ENCODE measurements at regions not wholly inside any gene's neighbourhood (a gene's known extent, or its start where the extent isn't known, plus 50 kb on each side); places are given as distances from the start of the nearest gene placed in this dataset.
"Not testable (repeated sequence)": the region's sequence is repeated elsewhere in the genome, so short reads cannot be mapped to it uniquely, and the experiment has no call there.

DNA sequence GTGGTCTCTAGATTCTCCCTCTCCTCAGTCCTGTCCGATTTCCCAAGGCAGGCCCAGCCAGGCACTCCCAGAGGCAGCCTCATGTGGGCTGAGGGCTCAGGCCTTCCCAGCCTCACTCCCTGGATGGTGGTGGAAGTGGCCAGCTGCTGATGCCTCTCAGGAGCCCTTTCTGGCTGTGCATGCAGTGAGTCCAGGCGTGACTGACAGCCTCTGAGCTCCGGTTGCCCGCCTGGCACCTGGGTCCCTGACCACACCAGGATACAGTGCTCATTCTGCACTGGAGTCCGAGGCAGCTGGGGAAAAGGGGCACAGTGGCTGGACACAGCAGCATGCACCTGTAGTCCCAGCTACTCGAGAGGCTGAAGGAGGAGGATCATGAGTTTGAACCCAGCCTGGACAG is 132.6 kb downstream of the CUL2 start:
- intact Hi-C loops (cut with DNase I), result no loop called here
- H3K4me1 ChIP-seq, result peaks cover 27 to 31% of the 10 kb centered on the region in 2 donors
- 90% methylated on average over 6 of the region's 6 CpGs for WGBS, 2 donors
- no peaks in the 10 kb centered on the region for H3K36me3 ChIP-seq
- H3K27ac ChIP-seq, result peak overlapping the region in 2 of 3 donors; percentile 92 to 94
- TF ChIP-seq, protein P1, sequence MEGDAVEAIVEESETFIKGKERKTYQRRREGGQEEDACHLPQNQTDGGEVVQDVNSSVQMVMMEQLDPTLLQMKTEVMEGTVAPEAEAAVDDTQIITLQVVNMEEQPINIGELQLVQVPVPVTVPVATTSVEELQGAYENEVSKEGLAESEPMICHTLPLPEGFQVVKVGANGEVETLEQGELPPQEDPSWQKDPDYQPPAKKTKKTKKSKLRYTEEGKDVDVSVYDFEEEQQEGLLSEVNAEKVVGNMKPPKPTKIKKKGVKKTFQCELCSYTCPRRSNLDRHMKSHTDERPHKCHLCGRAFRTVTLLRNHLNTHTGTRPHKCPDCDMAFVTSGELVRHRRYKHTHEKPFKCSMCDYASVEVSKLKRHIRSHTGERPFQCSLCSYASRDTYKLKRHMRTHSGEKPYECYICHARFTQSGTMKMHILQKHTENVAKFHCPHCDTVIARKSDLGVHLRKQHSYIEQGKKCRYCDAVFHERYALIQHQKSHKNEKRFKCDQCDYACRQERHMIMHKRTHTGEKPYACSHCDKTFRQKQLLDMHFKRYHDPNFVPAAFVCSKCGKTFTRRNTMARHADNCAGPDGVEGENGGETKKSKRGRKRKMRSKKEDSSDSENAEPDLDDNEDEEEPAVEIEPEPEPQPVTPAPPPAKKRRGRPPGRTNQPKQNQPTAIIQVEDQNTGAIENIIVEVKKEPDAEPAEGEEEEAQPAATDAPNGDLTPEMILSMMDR (IDR thresholded peaks at IDR 0.05), result no peak
- TF ChIP-seq POLR2A (IDR thresholded peaks at IDR 0.05), result no peak
- DNase-seq, result peak in 1 of 2 donors; percentile 39
- H3K27me3 ChIP-seq, result no peaks in the 10 kb centered on the region
- no peaks in the 10 kb centered on the region for H3K9me3 ChIP-seq
- H3K4me3 ChIP-seq (replicated peaks in 1 of 3), result no peak overlapping the region

DNA sequence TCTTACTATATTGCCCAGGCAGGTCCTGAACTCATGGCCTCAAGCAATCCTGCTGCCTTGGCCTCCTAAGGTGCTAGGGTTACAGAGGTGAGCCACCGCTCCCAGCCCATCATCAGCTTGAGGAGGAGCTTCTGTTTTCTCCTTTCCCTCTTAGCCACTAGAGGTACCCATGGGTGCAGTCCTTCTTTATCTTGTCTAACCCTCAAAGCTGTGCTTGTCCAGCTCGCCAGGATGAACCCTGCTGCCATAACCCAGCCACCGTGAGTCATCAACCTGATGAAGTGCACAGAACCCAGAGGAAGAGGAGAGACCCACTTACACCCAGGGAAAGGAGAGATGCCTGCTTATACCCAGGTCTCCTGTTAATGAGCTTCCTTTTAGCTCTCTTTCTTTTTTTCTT is 133.4 kb downstream of the CUL2 start:
- no peak for DNase-seq
- peaks cover 27 to 31% of the 10 kb centered on the region in 2 donors for H3K4me1 ChIP-seq
- intact Hi-C loops (cut with DNase I), result no loop called here
- no peaks in the 10 kb centered on the region for H3K27me3 ChIP-seq
- no peaks in the 10 kb centered on the region for H3K36me3 ChIP-seq
- H3K4me3 ChIP-seq (replicated peaks in 1 of 3), result no peak overlapping the region
- no peak for TF ChIP-seq POLR2A (IDR thresholded peaks at IDR 0.05)
- TF ChIP-seq, protein P1 (IDR thresholded peaks at IDR 0.05), result no peak
- 95 to 97% methylated on average over 3 of the region's 3 CpGs for WGBS, 2 donors
- H3K9me3 ChIP-seq, result no peaks in the 10 kb centered on the region
- H3K27ac ChIP-seq, result peak overlapping the region in 2 of 3 donors; percentile 92 to 94

DNA sequence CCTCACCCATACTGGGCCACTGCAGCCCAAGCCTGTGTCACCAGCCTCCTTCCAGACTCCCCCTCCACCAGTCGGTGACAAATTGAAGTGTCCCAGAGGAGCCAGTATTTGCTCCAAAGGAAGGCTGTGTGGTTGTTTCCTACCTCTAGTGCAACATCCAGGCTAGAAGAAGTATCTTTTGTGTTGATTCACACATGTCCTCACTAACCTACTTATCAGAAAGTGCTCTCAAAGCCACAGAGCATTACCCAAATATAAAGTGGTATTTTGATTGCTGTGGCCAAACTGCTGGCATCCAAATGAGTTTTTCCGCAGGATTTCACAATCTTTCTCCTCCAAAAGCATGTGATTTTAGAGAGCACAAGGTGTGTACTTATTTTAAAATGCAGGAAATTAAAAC is 134.8 kb downstream of the CUL2 start:
- Histone ChIP-seq H3K4me1 (peaks cover 27 to 31% of the 10 kb centered on the region in 2 donors), H3K27me3 (no peaks in the 10 kb centered on the region), H3K9me3 (no peaks in the 10 kb centered on the region), H3K27ac (peak overlapping the region; percentile 86 to 94 (median 92)), H3K4me3 (replicated peaks in 1 of 3) (no peak overlapping the region), H3K36me3 (no peaks in the 10 kb centered on the region)
- intact Hi-C loops (cut with DNase I), result no loop called here
- WGBS, 2 donors, result 25 to 36% methylated on average over 2 of the region's 2 CpGs
- DNase-seq, result peak; percentile 66 to 68
- TF ChIP-seq, protein P1 (IDR thresholded peaks at IDR 0.05), result no peak
- no peak for TF ChIP-seq POLR2A (IDR thresholded peaks at IDR 0.05)

DNA sequence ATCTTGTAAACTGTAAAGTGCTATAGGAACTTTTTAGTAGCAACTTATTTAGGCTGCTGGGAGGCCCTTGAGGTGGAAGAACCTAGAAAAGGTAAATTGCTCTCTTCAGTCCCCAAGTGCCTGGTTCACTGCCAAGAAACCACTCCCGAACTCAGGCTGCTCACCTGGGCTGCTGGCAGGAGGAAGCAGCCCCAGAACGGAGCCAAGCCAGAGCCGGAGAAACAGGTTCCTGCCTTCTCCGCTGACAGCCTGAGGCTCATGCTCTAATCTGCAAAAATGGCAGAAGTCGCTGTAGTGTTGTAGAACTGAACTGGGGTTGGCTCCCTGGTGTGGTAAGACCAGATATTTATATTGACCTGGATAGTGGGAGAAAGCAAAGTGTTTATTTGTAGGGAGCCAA is 136.0 kb downstream of the CUL2 start:
- intact Hi-C loops (cut with DNase I), result no loop called here
- Histone ChIP-seq H3K27me3 (no peaks in the 10 kb centered on the region), H3K36me3 (no peaks in the 10 kb centered on the region), H3K4me1 (peaks cover 27 to 31% of the 10 kb centered on the region in 2 donors), H3K9me3 (no peaks in the 10 kb centered on the region), H3K27ac (peak overlapping the region; percentile 64 to 94 (median 92)), H3K4me3 (replicated peaks in 1 of 3) (no peak overlapping the region)
- 33 to 35% methylated on average over 5 of the region's 5 CpGs for WGBS, 2 donors
- TF ChIP-seq, protein P1 (IDR thresholded peaks at IDR 0.05), result no peak
- peak in 1 of 2 donors; percentile 38 for TF ChIP-seq POLR2A (IDR thresholded peaks at IDR 0.05)
- DNase-seq, result peak; percentile 98

DNA sequence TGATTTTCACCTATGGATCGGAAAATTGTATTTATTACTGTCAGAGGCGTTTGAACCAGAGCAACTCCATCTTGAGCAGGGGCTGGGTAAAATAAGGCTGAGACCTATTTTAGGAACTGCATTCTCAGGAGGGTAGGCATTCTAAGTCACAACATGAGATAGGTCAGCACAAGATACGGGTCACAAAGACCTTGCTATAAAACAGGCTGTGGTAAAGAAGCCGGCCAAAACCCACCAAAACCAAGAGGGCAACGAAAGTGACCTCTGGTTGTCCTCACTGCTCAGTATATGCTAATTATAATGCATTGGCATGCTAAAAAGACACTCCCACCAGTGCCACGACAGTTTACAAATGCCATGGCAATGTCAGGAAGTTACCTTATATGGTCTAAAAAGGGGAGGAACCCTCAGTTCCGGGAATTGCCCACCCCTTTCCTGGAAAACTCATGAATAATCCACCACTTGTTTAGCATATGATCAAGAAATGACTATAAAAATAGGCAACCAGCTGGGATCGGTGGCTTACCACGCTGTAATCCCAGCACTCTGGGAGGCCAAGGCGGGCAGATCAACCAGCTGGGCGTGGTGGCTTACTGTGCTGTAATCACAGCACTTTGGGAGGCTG is 136.3 kb upstream of the PARD3 start:
- H3K36me3 ChIP-seq; H3K4me3 ChIP-seq (replicated peaks in 1 of 3); DNase-seq; intact Hi-C loops (cut with DNase I); H3K27ac ChIP-seq; H3K27me3 ChIP-seq; H3K9me3 ChIP-seq: not testable (repeated sequence)
- WGBS, 2 donors, result 88 to 91% methylated on average over 11 of the region's 11 CpGs
- H3K4me1 ChIP-seq, result peaks cover 24 to 26% of the 10 kb centered on the region in 2 donors

DNA sequence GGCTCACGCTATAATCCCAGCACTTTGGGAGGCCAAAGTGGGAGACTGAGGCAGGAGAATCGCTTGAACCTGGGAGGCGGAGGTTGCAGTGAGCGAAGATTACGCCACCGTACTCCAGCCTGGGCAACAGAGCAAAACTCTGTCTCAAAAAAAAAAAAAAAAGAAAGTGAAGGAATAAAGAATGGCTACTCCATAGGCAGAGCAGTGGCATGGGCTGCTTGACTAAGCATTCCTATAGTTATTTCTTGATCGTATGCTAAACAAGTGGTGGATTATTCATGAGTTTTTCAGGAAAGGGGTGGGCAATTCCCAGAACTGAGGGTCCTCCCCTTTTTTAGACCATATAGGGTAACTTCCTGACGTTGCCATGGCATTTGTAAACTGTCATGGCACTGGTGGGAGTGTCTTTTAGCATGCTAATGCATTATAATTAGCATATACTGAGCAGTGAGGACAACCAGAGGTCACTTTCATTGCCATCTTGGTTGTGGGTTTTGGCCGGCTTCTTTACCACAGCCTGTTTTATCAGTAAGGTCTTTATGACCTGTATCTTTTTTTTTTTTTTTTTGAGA is 130.9 kb upstream of the PARD3 start:
- H3K9me3 ChIP-seq; H3K36me3 ChIP-seq; H3K4me1 ChIP-seq; H3K27me3 ChIP-seq; H3K27ac ChIP-seq; intact Hi-C loops (cut with DNase I); DNase-seq; H3K4me3 ChIP-seq (replicated peaks in 1 of 3): not testable (repeated sequence)
- 96 to 97% methylated on average over 9 of the region's 9 CpGs for WGBS, 2 donors

Measured in thyroid gland (tissue), 4 donors.